ENCODE measurements at regions not wholly inside any gene's neighbourhood (a gene's known extent, or its start where the extent isn't known, plus 50 kb on each side); places are given as distances from the start of the nearest gene placed in this dataset.

DNA sequence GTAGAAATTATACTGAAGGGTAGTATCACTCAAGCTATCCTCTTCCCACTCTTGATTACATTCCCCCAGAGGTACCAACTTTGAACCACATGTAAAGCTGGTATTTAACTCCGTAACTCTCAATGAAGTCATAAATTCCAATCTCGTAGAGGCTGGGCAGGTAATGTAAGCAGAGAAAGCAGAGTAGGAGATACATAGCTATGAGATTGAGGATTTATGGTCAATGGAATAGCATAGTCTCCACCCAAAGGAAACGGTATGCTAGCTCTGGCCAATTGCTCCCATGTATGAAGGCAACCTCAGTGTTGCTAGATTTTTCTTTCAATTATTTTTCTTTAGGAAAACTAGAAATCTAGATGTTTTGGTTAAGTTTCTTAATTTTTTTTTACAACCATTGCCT lies 163.1 kb upstream of the NRIP1 start:
- 72% methylated on average over 3 of the region's 3 CpGs for WGBS
- H3K4me1 ChIP-seq, result peaks cover 0 to under 1% (median 0%) of the 10 kb centered on the region in 4 donors
- H3K4me3 ChIP-seq, result no peak overlapping the region
- no peak for DNase-seq (ENCODE audit: extremely low spot score)
- intact Hi-C loops (cut with DNase I), result no loop called here
- TF ChIP-seq, protein P1, sequence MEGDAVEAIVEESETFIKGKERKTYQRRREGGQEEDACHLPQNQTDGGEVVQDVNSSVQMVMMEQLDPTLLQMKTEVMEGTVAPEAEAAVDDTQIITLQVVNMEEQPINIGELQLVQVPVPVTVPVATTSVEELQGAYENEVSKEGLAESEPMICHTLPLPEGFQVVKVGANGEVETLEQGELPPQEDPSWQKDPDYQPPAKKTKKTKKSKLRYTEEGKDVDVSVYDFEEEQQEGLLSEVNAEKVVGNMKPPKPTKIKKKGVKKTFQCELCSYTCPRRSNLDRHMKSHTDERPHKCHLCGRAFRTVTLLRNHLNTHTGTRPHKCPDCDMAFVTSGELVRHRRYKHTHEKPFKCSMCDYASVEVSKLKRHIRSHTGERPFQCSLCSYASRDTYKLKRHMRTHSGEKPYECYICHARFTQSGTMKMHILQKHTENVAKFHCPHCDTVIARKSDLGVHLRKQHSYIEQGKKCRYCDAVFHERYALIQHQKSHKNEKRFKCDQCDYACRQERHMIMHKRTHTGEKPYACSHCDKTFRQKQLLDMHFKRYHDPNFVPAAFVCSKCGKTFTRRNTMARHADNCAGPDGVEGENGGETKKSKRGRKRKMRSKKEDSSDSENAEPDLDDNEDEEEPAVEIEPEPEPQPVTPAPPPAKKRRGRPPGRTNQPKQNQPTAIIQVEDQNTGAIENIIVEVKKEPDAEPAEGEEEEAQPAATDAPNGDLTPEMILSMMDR (IDR thresholded peaks at IDR 0.05), result no peak
- TF ChIP-seq EP300 (IDR thresholded peaks at IDR 0.05), result no peak
- no peak for TF ChIP-seq POLR2AphosphoS5 (IDR thresholded peaks at IDR 0.05)
- no peak for TF ChIP-seq POLR2A (IDR thresholded peaks at IDR 0.05; ENCODE audit: low read depth)
- no peaks in the 10 kb centered on the region for H3K9me3 ChIP-seq
- no peak overlapping the region for H3K27ac ChIP-seq (replicated peaks in 1 of 4)
- no peaks in the 10 kb centered on the region for H3K36me3 ChIP-seq
- no peaks in the 10 kb centered on the region for H3K27me3 ChIP-seq

DNA sequence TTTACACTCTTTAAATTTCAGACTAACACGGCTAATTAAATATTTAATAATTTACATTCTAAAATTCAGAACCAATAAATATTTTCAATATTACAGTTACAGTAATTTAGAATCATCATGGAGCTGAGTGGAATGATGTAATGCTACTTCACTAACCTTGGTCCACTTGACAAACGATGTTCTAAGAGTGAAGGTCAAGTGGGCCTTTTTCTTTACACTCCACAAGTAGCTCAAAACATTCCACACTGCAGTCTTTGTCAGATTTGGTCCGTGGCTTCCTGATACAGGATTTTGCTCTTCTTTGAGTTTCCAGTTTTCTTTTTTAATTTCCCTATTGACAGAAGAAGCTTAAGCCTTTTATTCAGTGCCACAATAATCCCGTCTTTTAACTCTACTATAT lies 164.6 kb upstream of the NRIP1 start:
- intact Hi-C loops (cut with DNase I), result no loop called here
- no peaks in the 10 kb centered on the region for H3K36me3 ChIP-seq
- no peak overlapping the region for H3K27ac ChIP-seq (replicated peaks in 1 of 4)
- no peak overlapping the region for H3K4me3 ChIP-seq
- no peak for DNase-seq (ENCODE audit: extremely low spot score)
- 79% methylated on average over 4 of the region's 4 CpGs for WGBS
- TF ChIP-seq POLR2A (IDR thresholded peaks at IDR 0.05; ENCODE audit: low read depth) (no peak), EP300 (IDR thresholded peaks at IDR 0.05) (no peak), POLR2AphosphoS5 (IDR thresholded peaks at IDR 0.05) (no peak)
- TF ChIP-seq, protein P1 (IDR thresholded peaks at IDR 0.05), result no peak
- H3K4me1 ChIP-seq, result no peaks in the 10 kb centered on the region
- H3K27me3 ChIP-seq, result no peaks in the 10 kb centered on the region
- H3K9me3 ChIP-seq, result no peaks in the 10 kb centered on the region

GRCh38 chr21:15233611-15234010 lies 168.8 kb upstream of the NRIP1 start:
- TF ChIP-seq EP300 (IDR thresholded peaks at IDR 0.05) (no peak), POLR2AphosphoS5 (IDR thresholded peaks at IDR 0.05) (no peak)
- Histone ChIP-seq H3K27me3 (no peaks in the 10 kb centered on the region), H3K4me3 (no peak overlapping the region), H3K4me1 (no peaks in the 10 kb centered on the region), H3K9me3 (no peaks in the 10 kb centered on the region), H3K36me3 (no peaks in the 10 kb centered on the region), H3K27ac (replicated peaks in 1 of 4) (no peak overlapping the region)
- intact Hi-C loops (cut with DNase I), result no loop called here
- no peak for DNase-seq (ENCODE audit: extremely low spot score)
- WGBS, result 100% methylated on average over 1 of the region's 1 CpG

GRCh38 chr21:15236111-15236510 lies 171.3 kb upstream of the NRIP1 start:
- H3K27ac ChIP-seq (replicated peaks in 1 of 4), result no peak overlapping the region
- no peaks in the 10 kb centered on the region for H3K36me3 ChIP-seq
- TF ChIP-seq POLR2A (IDR thresholded peaks at IDR 0.05; ENCODE audit: low read depth) (no peak), EP300 (IDR thresholded peaks at IDR 0.05) (no peak)
- TF ChIP-seq, protein P1 (IDR thresholded peaks at IDR 0.05), result no peak
- no peaks in the 10 kb centered on the region for H3K27me3 ChIP-seq
- peaks cover 0 to 8% (median 6%) of the 10 kb centered on the region in 4 donors for H3K4me1 ChIP-seq
- WGBS, result 89% methylated on average over 2 of the region's 2 CpGs
- no peak overlapping the region for H3K4me3 ChIP-seq
- no peaks in the 10 kb centered on the region for H3K9me3 ChIP-seq
- no peak for DNase-seq (ENCODE audit: extremely low spot score)
- intact Hi-C loops (cut with DNase I), result no loop called here

- DNase-seq (ENCODE audit: extremely low spot score), result no peak
- Histone ChIP-seq H3K4me1 (peaks cover 0 to 9% (median 6%) of the 10 kb centered on the region in 4 donors), H3K27me3 (no peaks in the 10 kb centered on the region), H3K9me3 (no peaks in the 10 kb centered on the region), H3K36me3 (no peaks in the 10 kb centered on the region), H3K4me3 (no peak overlapping the region), H3K27ac (replicated peaks in 1 of 4) (no peak overlapping the region)
- TF ChIP-seq POLR2A (IDR thresholded peaks at IDR 0.05; ENCODE audit: low read depth) (no peak), EP300 (IDR thresholded peaks at IDR 0.05) (no peak), POLR2AphosphoS5 (IDR thresholded peaks at IDR 0.05) (no peak)
- TF ChIP-seq, protein P1 (IDR thresholded peaks at IDR 0.05), result no peak
- WGBS, result 32% methylated on average over 2 of the region's 2 CpGs
- intact Hi-C loops (cut with DNase I), result no loop called here
Measured at GRCh38 chr21:15240848-15241247, 176.0 kb upstream of the NRIP1 start.

All from esophagus muscularis mucosa (tissue), 4 donors.